DND-41 (cell line): ENCODE measurements at regions not wholly inside any gene's neighbourhood (a gene's known extent, or its start where the extent isn't known, plus 50 kb on each side); places are given as distances from the start of the nearest gene placed in this dataset.

Experiments
- ATAC-seq: fragments of 200-7000 bp; cut with Tn5 transposase; 3 replicates; pipeline ENCODE4 v1.9.1; 2021; ENCODE audit warnings: low read depth; ENCODE audit not compliant: insufficient read depth
- DNase-seq: peaks from one replicate; pipeline ENCODE4 v3.0.0-alpha.2; 2020
- H2AFZ ChIP-seq: 2 replicates; pipeline ENCODE4 v1.6.0; 2012; ENCODE audit warnings: low read depth, low read length
- H3K27ac ChIP-seq: 2 replicates; pipeline ENCODE4 v1.5.1; 2012; ENCODE audit warnings: low read length, inconsistent platforms
- H3K27me3 ChIP-seq: fragments of 200-600 bp; sonication (generic); 2 replicates; pipeline ENCODE4 v1.6.0; 2012; ENCODE audit warnings: low read length, mild to moderate bottlenecking, inconsistent platforms; ENCODE audit not compliant: insufficient read depth, poor library complexity
- H3K36me3 ChIP-seq: 2 replicates; pipeline ENCODE4 v1.5.1; 2012; ENCODE audit warnings: low read length, inconsistent platforms; ENCODE audit not compliant: insufficient read depth
- H3K4me1 ChIP-seq: 2 replicates; pipeline ENCODE4 v1.5.1; 2012; ENCODE audit warnings: mild to moderate bottlenecking, low read length; ENCODE audit not compliant: insufficient read depth
- H3K4me2 ChIP-seq: 2 replicates; pipeline ENCODE4 v1.6.0; 2012; ENCODE audit warnings: mild to moderate bottlenecking, moderate library complexity, low read length, inconsistent platforms; ENCODE audit not compliant: insufficient read depth
- H3K4me3 ChIP-seq, 2 experiments: fragments of 200-600 bp in 1 of 2; shearing (Covaris generic) in 1 of 2; 2 replicates each; pipeline ENCODE4 v1.5.1; 2012 to 2016; ENCODE audit warnings: inconsistent platforms in 2 of 2, low read length in 2 of 2, mild to moderate bottlenecking in 2 of 2, low read depth in 1 of 2, moderate library complexity in 1 of 2
- H3K79me2 ChIP-seq: 2 replicates; pipeline ENCODE4 v1.6.0; 2012; ENCODE audit warnings: low read length, inconsistent platforms; ENCODE audit not compliant: insufficient read depth
- H3K9ac ChIP-seq: 2 replicates; pipeline ENCODE4 v1.6.0; 2012; ENCODE audit warnings: low read depth, mild to moderate bottlenecking, inconsistent platforms, low read length, moderate library complexity
- H3K9me3 ChIP-seq: 2 replicates; pipeline ENCODE4 v1.5.1; 2012; ENCODE audit warnings: low read length, moderate library complexity, mild to moderate bottlenecking, inconsistent platforms; ENCODE audit not compliant: insufficient read depth, severe bottlenecking
- H4K20me1 ChIP-seq: 2 replicates; pipeline ENCODE4 v1.6.0; 2012; ENCODE audit warnings: low read length; ENCODE audit not compliant: insufficient read depth
- EZH2 ChIP-seq: IDR thresholded peaks from 3 replicates; pipeline ENCODE4 v1.6.1; 2012; ENCODE audit warnings: borderline replicate concordance, low read depth, mild to moderate bottlenecking, moderate library complexity, low read length, inconsistent platforms; ENCODE audit not compliant: severe bottlenecking
- TF ChIP-seq, protein P1 (sequence below): IDR thresholded peaks from 2 replicates; pipeline ENCODE4 v1.5.1; 2012; ENCODE audit warnings: borderline replicate concordance, low read length, moderate library complexity, mild to moderate bottlenecking; ENCODE audit not compliant: poor library complexity, severe bottlenecking; ENCODE audit errors: extremely low read depth

DNA sequence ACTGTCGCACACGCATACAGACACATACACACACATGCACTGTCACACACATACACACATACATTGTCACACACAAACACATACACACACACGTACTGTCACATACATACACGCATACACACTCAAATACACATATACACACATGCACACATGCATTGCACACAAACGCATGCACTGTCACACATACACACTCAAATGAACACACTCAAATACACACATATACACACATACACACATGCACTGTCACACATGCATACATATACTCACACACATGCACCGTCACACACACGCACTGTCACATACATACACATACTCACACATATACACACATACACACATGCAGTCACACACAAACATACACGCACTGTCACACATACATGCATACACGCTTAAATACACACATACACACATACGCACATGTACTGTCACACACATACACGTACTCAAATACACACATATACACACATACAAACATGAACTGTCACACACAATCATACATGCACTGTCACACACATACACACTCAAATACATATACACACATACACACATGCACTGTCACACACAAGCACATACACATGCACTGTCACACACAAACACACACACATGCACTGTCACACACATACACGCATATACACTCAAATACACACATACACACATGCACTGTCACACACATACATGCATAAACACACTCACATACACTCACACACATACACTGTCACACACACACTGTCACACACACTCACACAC is 548.6 kb upstream of the BTBD3 start:
- ATAC-seq = no peak

DNA sequence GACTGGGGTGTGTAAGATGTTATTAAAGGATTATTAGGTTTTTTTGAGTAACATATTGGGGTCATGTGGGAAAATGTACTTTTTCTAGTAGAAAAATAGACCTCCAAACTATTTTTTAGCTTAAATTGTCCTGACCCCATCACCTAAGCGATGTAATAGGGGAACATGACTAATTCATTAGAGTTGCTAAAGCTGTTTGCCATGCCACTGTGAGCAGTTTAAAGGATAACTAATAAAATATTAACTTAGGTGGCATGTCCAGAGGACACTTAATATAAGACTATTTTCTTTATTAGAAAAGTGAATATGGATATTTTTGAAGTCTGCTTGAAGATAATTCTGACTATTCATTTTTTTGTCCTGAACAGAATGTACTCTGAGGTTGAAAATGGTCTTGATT is 545.9 kb upstream of the BTBD3 start:
- H3K4me3 ChIP-seq = no peak overlapping the region
- H3K4me1 ChIP-seq = no peaks in the 10 kb centered on the region
- no peak overlapping the region for H3K4me2 ChIP-seq
- no peak overlapping the region for H3K27ac ChIP-seq
- DNase-seq (no peak), ATAC-seq (no peak)
- no peak overlapping the region for H2AFZ ChIP-seq
- no peak overlapping the region for H3K9ac ChIP-seq
- H3K27me3 ChIP-seq = no peaks in the 10 kb centered on the region
- no peak for TF ChIP-seq EZH2
- TF ChIP-seq, protein P1, sequence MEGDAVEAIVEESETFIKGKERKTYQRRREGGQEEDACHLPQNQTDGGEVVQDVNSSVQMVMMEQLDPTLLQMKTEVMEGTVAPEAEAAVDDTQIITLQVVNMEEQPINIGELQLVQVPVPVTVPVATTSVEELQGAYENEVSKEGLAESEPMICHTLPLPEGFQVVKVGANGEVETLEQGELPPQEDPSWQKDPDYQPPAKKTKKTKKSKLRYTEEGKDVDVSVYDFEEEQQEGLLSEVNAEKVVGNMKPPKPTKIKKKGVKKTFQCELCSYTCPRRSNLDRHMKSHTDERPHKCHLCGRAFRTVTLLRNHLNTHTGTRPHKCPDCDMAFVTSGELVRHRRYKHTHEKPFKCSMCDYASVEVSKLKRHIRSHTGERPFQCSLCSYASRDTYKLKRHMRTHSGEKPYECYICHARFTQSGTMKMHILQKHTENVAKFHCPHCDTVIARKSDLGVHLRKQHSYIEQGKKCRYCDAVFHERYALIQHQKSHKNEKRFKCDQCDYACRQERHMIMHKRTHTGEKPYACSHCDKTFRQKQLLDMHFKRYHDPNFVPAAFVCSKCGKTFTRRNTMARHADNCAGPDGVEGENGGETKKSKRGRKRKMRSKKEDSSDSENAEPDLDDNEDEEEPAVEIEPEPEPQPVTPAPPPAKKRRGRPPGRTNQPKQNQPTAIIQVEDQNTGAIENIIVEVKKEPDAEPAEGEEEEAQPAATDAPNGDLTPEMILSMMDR = no peak
- H3K79me2 ChIP-seq = no peaks in the 10 kb centered on the region
- no peaks in the 10 kb centered on the region for H3K36me3 ChIP-seq
- no peaks in the 10 kb centered on the region for H4K20me1 ChIP-seq
- H3K9me3 ChIP-seq = no peaks in the 10 kb centered on the region

More for the DNA sequence above, 548.6 kb upstream of the BTBD3 start:
- Histone ChIP-seq H2AFZ (no peak overlapping the region), H4K20me1 (no peaks in the 10 kb centered on the region), H3K4me3 (no peak overlapping the region), H3K36me3 (no peaks in the 10 kb centered on the region), H3K4me2 (no peak overlapping the region), H3K9ac (no peak overlapping the region), H3K4me1 (no peaks in the 10 kb centered on the region), H3K79me2 (no peaks in the 10 kb centered on the region), H3K27ac (no peak overlapping the region), H3K27me3 (no peaks in the 10 kb centered on the region), H3K9me3 (no peaks in the 10 kb centered on the region)
- no peak for DNase-seq
- no peak for TF ChIP-seq EZH2
- TF ChIP-seq, protein P1 = no peak

DNA sequence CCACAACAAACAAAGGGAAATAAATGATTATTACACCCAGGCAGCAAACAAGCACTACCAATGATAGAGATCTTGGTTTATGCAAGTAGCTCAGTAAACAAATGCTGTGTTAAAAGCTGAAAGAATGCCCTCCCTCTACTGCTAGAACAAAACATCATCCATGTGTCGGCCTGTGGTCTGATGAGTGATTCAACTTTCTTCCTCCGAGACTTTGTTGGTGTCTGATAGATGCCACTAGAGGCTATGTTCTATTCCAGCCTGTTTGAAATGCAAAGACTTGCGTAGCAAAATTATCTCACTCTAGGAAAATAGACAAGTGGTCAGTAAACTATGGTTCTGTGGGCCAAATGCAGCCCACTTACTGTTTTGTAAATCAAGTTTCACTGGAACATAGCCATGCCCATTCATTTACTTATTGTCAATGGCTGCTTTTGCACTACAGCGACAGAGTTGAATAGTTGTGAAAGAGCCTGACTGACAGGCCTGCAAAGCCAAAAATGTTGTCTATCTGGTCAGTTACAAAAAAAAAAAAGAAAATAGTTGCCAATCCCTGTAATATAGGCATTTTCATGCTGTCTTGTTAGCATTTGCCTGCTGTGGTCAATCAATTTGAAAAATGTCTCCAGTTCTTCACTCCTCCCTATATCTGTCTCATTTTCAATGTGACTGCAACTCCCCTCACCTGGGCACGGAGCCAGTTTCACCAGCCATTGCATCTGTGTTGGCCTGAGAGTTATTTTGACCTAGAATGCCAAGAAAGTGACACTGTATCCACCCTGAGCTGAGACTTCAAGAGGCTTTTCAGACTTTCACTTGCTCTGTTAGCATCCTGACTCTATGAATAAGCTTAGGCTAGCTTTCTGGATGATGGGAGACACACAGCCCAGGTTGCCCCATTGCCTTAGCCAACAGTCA is 544.6 kb upstream of the BTBD3 start:
- Histone ChIP-seq H3K4me1 (no peaks in the 10 kb centered on the region), H3K9ac (no peak overlapping the region), H3K27ac (no peak overlapping the region), H3K9me3 (no peaks in the 10 kb centered on the region), H3K4me2 (no peak overlapping the region), H3K79me2 (no peaks in the 10 kb centered on the region), H3K27me3 (no peaks in the 10 kb centered on the region), H4K20me1 (no peaks in the 10 kb centered on the region), H3K4me3 (no peak overlapping the region), H2AFZ (no peak overlapping the region), H3K36me3 (no peaks in the 10 kb centered on the region)
- DNase-seq (no peak), ATAC-seq (no peak)
- TF ChIP-seq EZH2 = no peak
- TF ChIP-seq, protein P1 = no peak
